HG03196 (cell line): ENCODE measurements at regions not wholly inside any gene's neighbourhood (a gene's known extent, or its start where the extent isn't known, plus 50 kb on each side); places are given as distances from the start of the nearest gene placed in this dataset.
"Not testable (repeated sequence)": the region's sequence is repeated elsewhere in the genome, so short reads cannot be mapped to it uniquely, and the experiment has no call there.

ENCODE experiments used
- ATAC-seq: cut with Tn5 transposase; IDR thresholded peaks from one replicate; pipeline ENCODE4 v1.9.1; 2021; ENCODE audit not compliant: unreplicated experiment

DNA sequence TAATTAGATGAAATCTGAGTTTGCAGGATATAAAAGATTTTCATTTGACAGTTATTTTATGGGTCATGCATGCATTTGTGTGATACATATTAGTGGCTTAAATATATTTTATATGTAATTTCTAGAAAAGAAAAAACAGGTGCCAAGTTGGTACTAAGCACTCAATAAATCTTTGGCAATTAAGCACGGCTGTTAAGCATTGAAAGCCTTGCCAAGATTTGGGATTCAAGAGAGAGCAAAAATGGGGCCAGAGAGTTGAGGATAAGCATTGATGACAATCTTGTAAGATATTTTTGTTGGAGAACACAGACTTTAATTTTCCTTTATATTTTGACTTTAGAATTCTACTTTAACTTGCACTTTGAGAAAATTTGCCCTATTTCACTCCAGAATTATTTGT, 249.8 kb upstream of the MAD2L1 start:
- ATAC-seq: no peak

DNA sequence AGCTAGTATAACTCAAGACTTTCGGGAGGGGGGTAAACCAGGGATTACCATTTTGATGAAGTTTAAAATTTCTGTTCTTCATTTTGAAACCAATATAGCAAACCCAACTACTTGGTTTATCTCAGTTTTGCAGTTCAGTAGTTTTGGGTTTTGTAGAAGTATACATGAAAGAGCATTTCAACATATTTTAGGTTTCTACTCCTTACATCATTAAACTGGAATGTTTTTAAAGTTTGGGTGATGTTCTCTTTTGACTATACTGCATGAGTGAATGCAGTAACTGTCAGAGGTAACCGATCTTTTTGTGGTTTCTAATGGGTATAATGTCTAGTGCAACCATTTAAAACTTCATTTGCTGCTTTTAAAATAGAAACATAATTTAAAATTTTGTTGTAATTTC, 248.3 kb upstream of the MAD2L1 start:
- ATAC-seq: no peak

DNA sequence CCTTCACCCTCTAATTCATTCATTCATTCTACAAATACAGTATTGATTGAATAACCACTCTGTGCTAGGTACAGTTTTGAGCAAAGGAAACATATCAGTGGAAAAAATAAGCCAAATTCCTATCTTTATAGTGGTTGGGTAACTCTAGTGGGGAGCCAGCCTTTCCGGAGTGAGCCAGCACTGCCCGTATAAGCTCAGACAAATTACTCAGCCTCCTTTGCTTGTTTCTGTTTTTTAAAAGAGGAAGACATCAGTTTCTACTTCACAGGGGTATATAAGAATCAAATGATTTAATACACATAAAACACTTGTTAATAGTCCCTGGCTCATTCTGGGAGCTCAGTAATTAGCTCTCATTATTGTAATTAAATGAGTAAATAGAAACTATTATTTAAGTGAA, 238.2 kb upstream of the MAD2L1 start:
- ATAC-seq: no peak

DNA sequence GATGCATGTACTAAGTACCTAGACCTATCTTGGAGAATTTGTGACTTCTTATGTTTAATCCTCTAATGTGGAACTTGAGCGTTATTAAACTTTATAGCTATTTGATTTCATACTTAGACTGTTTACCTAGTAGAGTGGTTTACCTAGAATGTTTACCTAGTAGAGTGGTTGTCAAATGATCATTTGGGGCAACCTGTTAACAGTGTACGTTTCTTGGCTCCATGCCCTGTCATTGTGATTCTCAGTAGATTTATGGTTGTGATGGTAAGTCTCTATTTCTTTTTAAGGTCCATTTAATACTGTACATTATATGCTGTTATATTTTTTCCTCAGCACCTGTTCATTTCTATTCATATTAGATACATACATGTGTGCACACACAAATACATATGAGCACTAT, 233.0 kb upstream of the MAD2L1 start:
- ATAC-seq: no peak

- no peak for ATAC-seq
These were observed 226.7 kb upstream of the MAD2L1 start for GRCh38 chr4:120293341-120293740.

GRCh38 chr4:120291541-120291940, 224.9 kb upstream of the MAD2L1 start:
- no peak for ATAC-seq

GRCh38 chr4:120290553-120290952, 223.9 kb upstream of the MAD2L1 start:
- ATAC-seq: no peak

- no peak for ATAC-seq
These were observed 220.2 kb upstream of the MAD2L1 start for GRCh38 chr4:120286813-120287212.

GRCh38 chr4:120281581-120281980, 214.9 kb upstream of the MAD2L1 start:
- no peak for ATAC-seq

GRCh38 chr4:120277391-120277790, 210.7 kb upstream of the MAD2L1 start:
- ATAC-seq: no peak

GRCh38 chr4:120266602-120267001, 200.0 kb upstream of the MAD2L1 start:
- ATAC-seq: no peak

- ATAC-seq: no peak
These were observed 197.0 kb upstream of the MAD2L1 start for GRCh38 chr4:120263618-120264017.

DNA sequence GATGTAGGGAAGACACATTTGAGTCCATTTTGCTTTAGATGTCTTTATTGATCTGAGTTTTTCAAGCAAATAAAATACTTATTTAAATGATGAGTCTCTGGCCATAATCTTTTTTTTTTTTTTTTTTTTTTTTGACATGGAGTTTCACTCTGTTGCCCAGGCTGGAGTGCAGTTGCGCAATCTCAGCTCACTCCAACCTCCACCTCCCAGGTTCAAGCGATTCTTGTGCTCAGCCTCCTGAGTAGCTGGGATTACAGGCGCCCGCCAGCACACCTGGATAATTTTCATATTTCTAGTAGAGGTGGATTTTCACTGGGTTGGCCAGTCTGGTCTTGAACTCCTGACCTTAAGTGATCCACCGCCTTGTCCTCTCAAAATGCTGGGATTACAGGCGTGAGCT, 194.5 kb upstream of the MAD2L1 start:
- ATAC-seq: no peak

DNA sequence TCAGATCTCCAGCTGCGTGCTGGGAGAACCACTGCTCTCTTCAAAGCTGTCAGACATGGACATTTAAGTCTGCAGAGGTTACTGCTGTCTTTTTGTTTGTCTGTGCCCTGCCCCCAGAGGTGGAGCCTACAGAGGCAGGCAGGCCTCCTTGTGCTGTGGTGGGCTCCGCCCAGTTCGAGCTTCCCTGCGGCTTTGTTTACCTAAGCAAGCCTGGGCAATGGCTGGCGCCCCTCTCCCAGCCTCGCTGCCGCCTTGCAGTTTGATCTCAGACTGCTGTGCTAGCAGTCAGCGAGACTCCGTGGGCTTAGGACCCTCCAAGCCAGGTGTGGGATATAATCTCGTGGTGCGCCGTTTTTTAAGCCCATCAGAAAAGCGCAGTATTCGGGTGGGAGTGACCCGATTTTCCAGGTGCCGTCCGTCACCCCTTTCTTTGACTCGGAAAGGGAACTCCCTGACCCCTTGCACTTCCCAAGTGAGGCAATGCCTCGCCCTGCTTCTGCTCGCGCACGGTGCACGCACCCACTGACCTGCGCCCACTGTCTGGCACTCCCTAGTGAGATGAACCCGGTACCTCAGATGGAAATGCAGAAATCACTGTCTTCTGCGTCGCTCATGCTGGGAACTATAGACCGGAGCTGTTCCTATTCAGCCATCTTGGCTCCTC, 189.6 kb upstream of the MAD2L1 start:
- not testable (repeated sequence) for ATAC-seq

GRCh38 chr4:120238277-120238973, 171.8 kb upstream of the MAD2L1 start:
- no peak for ATAC-seq

DNA sequence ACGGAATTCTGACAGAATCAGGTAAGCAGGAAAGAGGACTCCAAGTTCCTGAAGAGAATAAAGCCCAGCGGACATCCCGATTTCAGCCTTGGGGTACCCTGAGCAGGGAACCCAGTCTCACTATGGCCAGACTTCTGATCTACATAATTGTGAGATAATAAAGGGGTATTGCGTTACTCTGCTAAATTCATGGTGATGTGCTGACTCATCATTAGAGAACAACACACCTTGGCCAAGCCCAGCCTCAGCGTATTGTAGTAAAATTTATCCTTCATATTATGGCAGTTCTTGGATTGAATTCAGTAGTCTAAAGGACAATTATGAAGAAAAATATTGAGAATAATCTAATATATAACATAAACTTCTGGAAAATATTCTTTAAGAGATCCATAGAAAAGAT, 170.2 kb upstream of the MAD2L1 start:
- no peak for ATAC-seq

GRCh38 chr4:120232050-120232449, 165.4 kb upstream of the MAD2L1 start:
- ATAC-seq: no peak

DNA sequence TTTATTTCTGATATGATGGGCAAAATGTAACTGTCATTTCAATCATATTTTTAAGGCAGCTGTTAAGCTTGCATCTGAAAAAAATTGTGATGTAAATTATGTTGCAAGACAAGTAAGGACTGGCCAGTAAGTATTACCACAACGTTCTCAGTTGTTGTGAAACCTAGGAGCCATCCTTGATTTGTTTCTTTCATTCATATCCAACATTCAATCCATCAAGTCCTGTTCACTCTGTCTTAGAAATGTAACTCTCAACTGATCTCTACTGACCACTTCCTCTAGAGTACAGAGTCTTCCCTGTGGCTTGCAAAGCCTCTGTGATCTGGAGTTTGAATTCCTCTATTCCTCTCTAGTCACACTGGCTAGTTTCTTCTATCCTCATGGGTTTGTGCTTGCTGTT, 161.4 kb upstream of the MAD2L1 start:
- ATAC-seq: no peak

- no peak for ATAC-seq
These were observed 160.9 kb upstream of the MAD2L1 start for GRCh38 chr4:120227554-120227953.

DNA sequence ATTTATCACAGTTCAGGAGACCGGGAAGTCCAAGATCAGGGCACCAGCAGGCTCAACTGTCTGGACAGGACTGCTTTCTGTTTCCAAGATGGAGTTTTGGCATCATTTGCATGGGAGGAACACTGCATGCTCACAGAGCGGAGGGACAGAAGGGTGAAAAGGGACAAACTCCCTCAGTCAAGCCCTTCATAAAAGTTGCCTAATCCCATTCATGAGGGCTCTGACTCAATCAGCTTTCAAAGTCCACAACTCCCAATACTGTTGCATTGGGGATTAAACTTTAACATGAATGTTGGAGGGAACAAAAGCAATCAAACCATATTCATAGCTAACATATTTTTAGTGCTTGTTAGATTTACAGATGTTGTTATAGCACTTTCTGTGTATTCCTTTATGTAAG, 158.9 kb upstream of the MAD2L1 start:
- no peak for ATAC-seq

DNA sequence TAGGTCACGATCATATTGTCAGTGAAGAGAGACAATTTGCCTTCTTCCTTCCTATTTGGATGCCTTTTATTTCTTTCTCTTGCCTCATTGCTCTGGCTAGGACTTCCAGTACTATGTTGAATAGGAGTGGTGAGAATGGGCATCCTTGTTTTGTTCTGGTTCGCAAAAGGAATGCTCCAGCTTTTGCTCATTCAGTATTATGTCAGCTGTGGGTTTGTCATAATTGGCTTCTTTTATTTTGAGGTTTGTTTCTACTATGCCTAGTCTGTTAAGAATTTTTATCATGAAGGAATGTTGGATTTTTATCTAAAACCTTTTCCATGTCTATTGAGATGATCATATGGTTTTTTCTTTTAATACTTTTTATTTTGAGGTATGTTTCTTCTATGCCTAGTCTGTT, 152.3 kb upstream of the MAD2L1 start:
- ATAC-seq: no peak

DNA sequence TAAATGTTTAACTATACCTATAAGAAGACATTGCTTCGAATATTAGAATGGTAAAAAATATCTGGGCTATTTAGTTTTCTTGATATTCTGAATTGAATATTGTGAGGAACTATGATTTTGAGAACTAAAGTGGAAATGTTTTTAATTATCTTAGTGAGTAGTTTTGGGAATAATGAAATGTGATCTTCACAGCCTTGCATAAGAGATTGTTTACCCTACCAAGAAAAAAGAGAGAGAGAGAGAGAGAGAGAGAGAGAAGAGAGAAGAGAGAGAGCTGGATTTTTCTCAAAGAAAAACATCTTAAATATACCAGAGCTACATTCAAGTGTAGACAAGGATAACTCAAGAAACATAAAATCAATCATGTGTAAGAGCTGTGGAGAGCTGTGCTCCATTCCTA, 148.7 kb upstream of the MAD2L1 start:
- ATAC-seq: no peak
